Right lobe of liver (tissue), 6 donors: ENCODE measurements at regions not wholly inside any gene's neighbourhood (a gene's known extent, or its start where the extent isn't known, plus 50 kb on each side); places are given as distances from the start of the nearest gene placed in this dataset.

Experiments
- ATAC-seq, 4 donors: fragments of 200-7000 bp; cut with Tn5 transposase; one replicate each; pipeline ENCODE4 v1.9.1; 2020; ENCODE audit warnings: mild to moderate bottlenecking in 4 of 4, moderate library complexity in 4 of 4
- DNase-seq, 3 donors: peaks; one replicate each; pipeline ENCODE4 v3.0.0-alpha.2; 2020
- H3K27ac ChIP-seq, 3 donors: fragments of 200-600 bp; one replicate each; pipeline ENCODE4 v1.8.0; 2022
- H3K27me3 ChIP-seq, 2 donors: fragments of 200-600 bp; one replicate each; pipeline ENCODE4 v1.8.0; 2022
- H3K36me3 ChIP-seq, 4 donors: fragments of 200-600 bp; sonication (generic) in 1 of 4; one replicate each; pipeline versions ENCODE4 v1.5.1 to v1.8.0; 2017 to 2022; ENCODE audit warnings: control low read depth in 1 of 4
- H3K4me1 ChIP-seq, 4 donors: fragments of 200-600 bp; sonication (generic) in 1 of 4; one replicate each; pipeline versions ENCODE4 v1.5.1 to v1.8.0; 2017 to 2022; ENCODE audit warnings: control low read depth in 1 of 4
- H3K4me3 ChIP-seq, 3 donors: fragments of 200-600 bp; one replicate each; pipeline ENCODE4 v1.8.0; 2022
- H3K9me3 ChIP-seq, 4 donors: fragments of 200-600 bp; sonication (generic) in 1 of 4; one replicate each; pipeline versions ENCODE4 v1.5.1 to v1.8.0; 2017 to 2022; ENCODE audit warnings: control low read depth in 1 of 4
- POLR2A ChIP-seq: fragments of 450-650 bp; IDR thresholded peaks from one replicate; pipeline ENCODE4 v1.6.1; 2017; ENCODE audit warnings: antibody characterized with exemption, mild to moderate bottlenecking
- WGBS: methylation state at CpG from one replicate; pipeline ENCODE4 v1.1.6; 2018; ENCODE audit warnings: low coverage, low lambda C conversion rate; ENCODE audit not compliant: insufficient coverage; ENCODE audit errors: missing lambda C conversion rate; 5-methylcytosine and 5-hydroxymethylcytosine counted together
- intact Hi-C, 2 donors: fragments of 100-400 bp; cut with DNase I; formaldehyde crosslinking; loops; one replicate each; pipeline versions ENCODE4 v1.11.2 to v1.14.1; 2022
- TF ChIP-seq, protein P1 (sequence below), 4 donors: fragments of 200-600 bp in 3 of 4; fragments of 450-650 bp in 1 of 4; IDR thresholded peaks; one replicate each; pipeline versions ENCODE4 v1.5.1 to v1.8.0; 2016 to 2022; ENCODE audit warnings: antibody characterized with exemption in 4 of 4, mild to moderate bottlenecking in 2 of 4
- donor health status: DM: no; HTN: yes; CAD: no.
- donor health status: DM: no; HTN: no; CAD: no.
- donor health status: DM: no; HTN: no; CAD: no.
- donor health status: DM: no; HTN: yes; CAD: no.
- donor health status: DM: no; HTN: yes; CAD: no.

GRCh38 chr13:51524312-51524711, 60.0 kb upstream of the WDFY2 start:
- Histone ChIP-seq H3K4me3 (no peak overlapping the region), H3K27me3 (no peaks in the 10 kb centered on the region), H3K27ac (peak overlapping the region; percentile 75 to 84 (median 80)), H3K9me3 (no peaks in the 10 kb centered on the region), H3K4me1 (peaks cover 0 to 45% (median 12%) of the 10 kb centered on the region in 4 donors), H3K36me3 (no peaks in the 10 kb centered on the region)
- WGBS: 20% methylated on average over 4 of the region's 4 CpGs
- DNase-seq (peak; percentile 41 to 78 (median 60)), ATAC-seq (peak; percentile 66 to 77 (median 74))
- intact Hi-C loops: no loop called here
- TF ChIP-seq, protein P1, sequence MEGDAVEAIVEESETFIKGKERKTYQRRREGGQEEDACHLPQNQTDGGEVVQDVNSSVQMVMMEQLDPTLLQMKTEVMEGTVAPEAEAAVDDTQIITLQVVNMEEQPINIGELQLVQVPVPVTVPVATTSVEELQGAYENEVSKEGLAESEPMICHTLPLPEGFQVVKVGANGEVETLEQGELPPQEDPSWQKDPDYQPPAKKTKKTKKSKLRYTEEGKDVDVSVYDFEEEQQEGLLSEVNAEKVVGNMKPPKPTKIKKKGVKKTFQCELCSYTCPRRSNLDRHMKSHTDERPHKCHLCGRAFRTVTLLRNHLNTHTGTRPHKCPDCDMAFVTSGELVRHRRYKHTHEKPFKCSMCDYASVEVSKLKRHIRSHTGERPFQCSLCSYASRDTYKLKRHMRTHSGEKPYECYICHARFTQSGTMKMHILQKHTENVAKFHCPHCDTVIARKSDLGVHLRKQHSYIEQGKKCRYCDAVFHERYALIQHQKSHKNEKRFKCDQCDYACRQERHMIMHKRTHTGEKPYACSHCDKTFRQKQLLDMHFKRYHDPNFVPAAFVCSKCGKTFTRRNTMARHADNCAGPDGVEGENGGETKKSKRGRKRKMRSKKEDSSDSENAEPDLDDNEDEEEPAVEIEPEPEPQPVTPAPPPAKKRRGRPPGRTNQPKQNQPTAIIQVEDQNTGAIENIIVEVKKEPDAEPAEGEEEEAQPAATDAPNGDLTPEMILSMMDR (IDR thresholded peaks at IDR 0.05): no peak
- peak; percentile 42 for TF ChIP-seq POLR2A

- WGBS: 89% methylated on average over 5 of the region's 5 CpGs
- Histone ChIP-seq H3K27ac (peak overlapping the region; percentile 44 to 84 (median 80)), H3K36me3 (no peaks in the 10 kb centered on the region), H3K4me1 (peaks cover 0 to 38% (median 12%) of the 10 kb centered on the region in 4 donors), H3K4me3 (no peak overlapping the region), H3K9me3 (no peaks in the 10 kb centered on the region), H3K27me3 (no peaks in the 10 kb centered on the region)
- intact Hi-C loops: no loop called here
- TF ChIP-seq, protein P1 (IDR thresholded peaks at IDR 0.05): no peak
- TF ChIP-seq POLR2A: no peak
- DNase-seq (no peak), ATAC-seq (no peak)
Measured at GRCh38 chr13:51524829-51525566, 59.3 kb upstream of the WDFY2 start.

DNA sequence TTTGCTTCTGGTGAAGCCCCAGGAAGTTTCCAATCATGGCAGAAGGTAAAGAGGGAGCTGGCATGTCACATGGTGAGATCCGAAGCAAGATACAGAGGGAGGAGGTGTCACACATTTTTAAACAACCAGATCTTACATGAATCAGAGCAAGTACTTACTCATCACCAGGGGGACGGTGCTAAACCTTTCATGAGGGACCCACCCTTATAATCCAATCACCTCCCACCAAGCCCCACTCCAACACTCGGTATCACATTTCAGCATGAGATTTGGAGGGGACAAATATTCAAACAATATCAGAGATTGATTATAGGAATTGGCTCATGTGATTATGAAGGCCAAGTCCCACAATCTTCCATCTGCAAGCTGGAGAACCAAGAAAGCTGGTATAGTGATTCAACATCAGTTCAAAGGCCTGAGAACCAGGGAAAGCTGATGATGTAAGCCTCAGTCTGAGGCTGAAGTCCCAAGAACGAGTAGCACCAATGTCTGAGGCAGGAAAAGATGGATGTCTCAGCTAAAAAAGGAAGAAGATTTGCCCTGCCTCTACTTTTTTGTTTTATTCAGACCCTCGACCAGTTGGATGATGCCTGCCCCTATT, 58.6 kb upstream of the WDFY2 start:
- intact Hi-C loops: no loop called here
- no peak overlapping the region for H3K27ac ChIP-seq
- no peaks in the 10 kb centered on the region for H3K36me3 ChIP-seq
- TF ChIP-seq, protein P1 (IDR thresholded peaks at IDR 0.05): no peak
- no peak for TF ChIP-seq POLR2A
- peaks cover 0 to 35% (median 11%) of the 10 kb centered on the region in 4 donors for H3K4me1 ChIP-seq
- H3K4me3 ChIP-seq: no peak overlapping the region
- DNase-seq (no peak), ATAC-seq (no peak)
- 74% methylated on average over 5 of the region's 5 CpGs for WGBS
- no peaks in the 10 kb centered on the region for H3K27me3 ChIP-seq
- no peaks in the 10 kb centered on the region for H3K9me3 ChIP-seq

- Histone ChIP-seq H3K4me1 (peaks cover 0 to 29% (median 9%) of the 10 kb centered on the region in 4 donors), H3K36me3 (no peaks in the 10 kb centered on the region), H3K9me3 (no peaks in the 10 kb centered on the region), H3K4me3 (no peak overlapping the region), H3K27ac (no peak overlapping the region), H3K27me3 (no peaks in the 10 kb centered on the region)
- ATAC-seq (no peak), DNase-seq (no peak)
- intact Hi-C loops: no loop called here
- 74% methylated on average over 3 of the region's 3 CpGs for WGBS
- TF ChIP-seq POLR2A: no peak
- TF ChIP-seq, protein P1 (IDR thresholded peaks at IDR 0.05): no peak
Measured at GRCh38 chr13:51526202-51526601, 58.1 kb upstream of the WDFY2 start.
